Iris pigment epithelial cell (primary cell): ENCODE measurements at regions not wholly inside any gene's neighbourhood (a gene's known extent, or its start where the extent isn't known, plus 50 kb on each side); places are given as distances from the start of the nearest gene placed in this dataset.
A peak's percentile ranks its signal among the peaks of the same experiment; 100 is the strongest.

Experiments used
- DNase-seq: peaks from one replicate; pipeline ENCODE4 v3.0.0-alpha.2; 2011; ENCODE audit warnings: low read depth

DNA sequence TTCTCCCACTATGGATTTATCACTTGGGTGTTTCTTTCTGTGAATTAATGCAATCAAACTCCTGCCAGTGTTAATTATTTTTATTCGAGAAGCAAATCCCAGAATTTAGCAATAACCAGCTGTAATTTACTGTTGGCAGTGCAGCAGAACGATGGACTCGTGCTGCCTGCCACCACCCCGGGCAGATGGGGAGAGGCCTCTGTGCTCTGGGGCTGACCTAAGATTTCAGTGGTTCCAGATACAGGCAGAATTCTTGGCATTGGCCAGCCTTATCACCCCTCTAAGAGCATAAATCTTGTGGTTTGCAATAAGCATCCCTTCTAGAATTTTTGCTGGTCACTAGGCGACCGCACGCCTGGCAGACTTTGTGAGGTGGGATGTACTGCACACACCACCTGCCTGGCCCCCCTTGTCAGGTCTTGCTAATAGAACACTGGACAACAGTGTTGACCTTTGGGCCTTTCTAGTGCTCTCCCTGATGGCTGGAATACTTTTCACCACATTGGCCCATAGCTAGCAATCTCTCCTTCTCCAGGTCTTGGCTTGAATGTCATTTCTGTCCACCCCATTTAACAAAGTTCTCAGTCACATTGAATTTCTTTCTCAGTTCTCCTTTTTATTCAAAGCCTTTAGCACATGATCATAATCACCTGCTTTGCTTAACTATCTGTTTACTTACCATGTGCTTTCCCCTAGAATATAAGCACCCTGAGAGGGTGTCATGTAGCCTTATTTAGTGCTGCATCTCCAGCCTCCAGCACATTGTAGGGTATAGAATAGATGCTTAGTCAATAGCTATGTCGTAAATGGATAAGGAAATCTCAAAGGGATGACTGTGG, 122.1 kb upstream of the DYNLRB2 start:
- no peak for DNase-seq

DNA sequence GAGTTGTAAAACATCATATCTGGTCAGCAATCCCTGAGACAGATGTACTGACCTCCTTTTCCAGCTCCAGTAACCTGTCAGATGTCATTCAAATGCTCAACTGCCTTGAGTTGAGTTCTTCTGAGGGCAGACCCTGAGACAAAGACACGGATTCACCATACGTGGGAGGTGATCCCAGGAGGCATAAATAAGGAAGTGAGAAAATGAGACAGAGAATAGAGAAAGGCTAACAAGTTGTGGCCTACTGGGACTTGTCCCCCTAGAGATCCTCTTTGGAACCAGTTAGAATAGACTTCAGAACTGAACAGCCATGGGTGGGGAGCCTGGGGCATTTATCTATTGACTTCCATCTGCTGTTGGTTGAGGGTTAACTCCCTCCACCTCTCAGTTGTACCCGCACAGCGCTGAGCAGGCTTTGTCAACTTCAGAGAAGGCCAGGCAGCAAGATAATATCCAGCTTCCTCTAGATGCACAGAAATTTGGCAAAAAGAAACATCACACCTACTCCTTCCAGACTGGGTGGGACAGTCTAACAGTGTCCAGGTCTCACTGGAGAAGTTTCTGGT, 123.0 kb upstream of the DYNLRB2 start:
- DNase-seq = no peak

DNA sequence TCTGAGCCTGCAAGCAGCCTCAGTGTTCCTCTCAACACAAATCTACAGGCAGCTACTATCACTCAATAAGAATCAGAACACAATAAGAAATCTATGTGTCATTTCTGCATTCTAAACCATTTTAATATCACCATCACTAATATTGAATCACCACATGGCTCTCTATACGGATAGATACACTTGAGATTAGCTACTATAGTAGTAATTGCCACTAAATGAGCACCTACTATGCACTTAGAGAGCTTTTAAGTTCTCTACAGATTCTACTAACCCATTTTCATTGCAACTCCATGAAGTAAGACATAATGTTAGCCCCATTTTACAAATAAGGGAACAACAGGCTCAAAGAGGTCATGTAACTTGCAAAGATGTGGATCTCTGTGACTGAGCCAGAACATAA, 132.8 kb upstream of the DYNLRB2 start:
- no peak for DNase-seq

DNA sequence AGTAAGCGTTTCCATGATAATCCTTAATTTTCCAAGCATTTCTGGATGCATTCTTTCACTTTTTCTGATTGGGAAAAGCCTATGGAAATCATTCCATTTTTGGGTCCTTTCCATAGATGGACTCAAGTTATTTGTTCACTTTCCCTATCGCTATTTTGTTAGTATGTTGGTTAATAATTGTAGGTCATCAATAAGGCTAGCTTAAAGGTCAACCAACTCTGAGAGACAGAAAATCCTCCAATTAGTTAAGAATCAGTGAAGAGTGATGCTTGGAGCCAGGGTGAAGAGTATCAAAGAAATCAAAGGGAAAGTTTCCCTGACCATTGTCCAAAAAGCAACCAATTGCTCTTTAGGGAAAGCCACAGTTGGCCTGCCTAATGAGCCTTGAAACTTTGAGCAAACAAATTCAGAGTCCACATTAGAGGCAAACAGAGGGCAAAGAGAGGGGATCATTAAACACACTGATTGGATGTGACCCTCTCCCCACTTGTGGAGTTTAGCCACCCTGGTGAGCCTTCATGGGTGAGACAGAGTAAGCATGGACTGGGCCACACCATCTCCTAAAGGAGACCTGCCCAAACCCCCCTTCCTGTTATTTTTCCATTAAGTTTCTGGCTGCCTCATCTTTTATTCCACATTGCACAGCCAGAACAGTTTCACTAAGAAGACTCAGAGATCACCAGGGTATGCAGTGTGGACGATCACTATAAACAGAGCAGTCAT, 133.4 kb upstream of the DYNLRB2 start:
- no peak for DNase-seq

DNA sequence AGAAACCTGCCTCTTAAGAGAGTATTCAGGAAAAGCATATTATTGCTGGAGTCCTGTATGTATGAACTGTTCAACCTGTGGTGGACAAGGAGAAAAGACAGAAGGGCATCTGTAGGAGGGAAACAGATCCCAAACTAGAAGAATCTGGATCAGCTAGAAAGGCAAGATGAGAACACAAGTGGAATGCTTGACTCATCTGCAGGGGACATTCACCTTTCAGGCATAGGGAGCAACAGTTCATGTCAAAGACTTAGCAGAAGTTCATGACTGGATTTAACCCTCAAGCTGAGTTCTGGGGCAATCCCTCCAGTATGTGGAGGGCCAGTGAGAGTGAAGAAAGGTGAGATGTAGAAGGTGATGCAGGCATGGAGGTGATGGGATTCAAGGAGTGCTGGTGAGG, 135.9 kb upstream of the DYNLRB2 start:
- no peak for DNase-seq

DNA sequence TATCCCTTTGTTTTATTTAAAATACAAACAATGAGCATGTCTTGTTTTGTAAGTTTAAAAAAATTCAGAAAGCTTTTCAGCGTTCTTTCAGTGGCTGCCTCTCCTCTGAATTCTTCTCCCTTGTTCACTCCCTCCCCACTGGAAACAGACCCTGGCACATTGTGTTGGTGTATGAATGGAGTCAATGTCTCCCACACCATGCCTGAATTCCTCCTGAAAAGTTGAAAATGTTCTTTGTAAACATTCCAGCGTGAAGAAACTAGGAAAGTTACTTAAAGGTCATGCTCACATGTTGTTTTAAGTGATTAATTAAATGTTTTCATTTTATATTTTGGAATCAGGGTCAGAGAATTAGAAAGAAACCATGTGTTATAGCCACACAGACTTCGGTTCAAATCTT, 136.9 kb upstream of the DYNLRB2 start:
- no peak for DNase-seq

DNA sequence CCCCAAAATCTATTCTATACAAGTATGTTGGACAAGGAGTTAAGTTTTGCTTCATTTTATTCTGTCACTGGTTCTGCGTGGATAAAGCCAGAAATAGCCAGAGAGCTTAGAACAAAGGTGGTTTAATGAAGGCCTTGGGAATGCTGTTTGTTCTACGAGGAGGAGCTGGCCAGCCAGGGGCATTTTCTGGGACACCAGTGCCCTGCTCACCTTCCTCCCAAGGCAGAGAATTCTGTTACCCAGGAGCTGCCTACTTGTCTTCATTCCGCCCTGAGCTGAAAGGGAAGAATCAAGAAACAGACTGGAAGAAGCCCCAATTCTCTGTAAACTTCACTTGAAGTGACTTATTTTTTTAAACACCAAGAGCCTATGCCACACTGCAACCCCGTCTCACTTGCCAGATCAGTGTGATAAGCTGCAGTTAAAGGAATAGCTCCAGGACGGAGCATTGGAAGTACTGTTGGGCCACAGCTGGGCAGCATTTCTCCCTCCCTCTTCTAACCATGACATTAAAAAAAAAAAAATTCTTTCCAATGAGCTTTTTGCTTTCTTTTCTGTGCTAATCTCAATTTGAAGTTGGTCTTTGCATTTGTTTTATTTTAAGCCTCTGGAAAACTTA, 149.8 kb upstream of the DYNLRB2 start:
- no peak for DNase-seq

DNA sequence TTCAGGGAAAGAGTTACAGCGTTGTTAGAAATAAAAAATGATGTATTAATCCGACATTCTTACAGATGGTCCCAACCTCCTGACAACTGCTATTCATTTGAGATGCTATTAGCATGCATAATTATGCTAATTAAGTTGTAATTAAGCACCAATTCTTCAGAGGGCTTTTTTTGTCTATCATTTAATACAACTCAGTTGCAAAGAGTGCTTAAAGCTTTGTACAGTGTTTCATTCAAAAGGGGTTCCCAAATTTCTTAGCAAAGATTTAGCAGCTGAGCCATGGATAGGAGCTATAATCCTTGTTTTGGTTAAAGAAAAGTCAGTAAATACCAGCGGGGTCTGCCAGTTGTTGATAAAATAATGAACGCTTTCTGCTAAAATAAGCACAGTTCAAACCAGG, 150.7 kb upstream of the DYNLRB2 start:
- no peak for DNase-seq

DNA sequence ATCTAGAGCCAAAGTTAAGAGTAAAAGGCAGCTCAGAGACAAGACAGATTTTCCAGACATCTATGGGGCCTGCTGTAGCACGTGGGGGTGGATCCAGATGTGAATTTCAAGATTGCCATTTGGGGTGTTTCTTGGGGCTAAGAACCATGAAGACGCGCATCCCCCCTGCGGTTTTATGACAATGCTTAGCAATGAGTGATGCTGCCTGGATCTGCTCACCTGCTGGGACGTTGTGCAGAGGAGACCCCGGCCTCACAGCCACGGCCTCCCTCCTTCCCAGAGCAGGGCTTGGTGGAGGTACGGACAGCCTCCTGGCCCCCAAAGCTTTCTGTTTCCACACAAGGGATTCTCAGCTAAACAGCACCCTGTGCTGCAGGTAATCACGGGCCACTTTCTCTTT, 151.5 kb upstream of the DYNLRB2 start:
- no peak for DNase-seq

DNA sequence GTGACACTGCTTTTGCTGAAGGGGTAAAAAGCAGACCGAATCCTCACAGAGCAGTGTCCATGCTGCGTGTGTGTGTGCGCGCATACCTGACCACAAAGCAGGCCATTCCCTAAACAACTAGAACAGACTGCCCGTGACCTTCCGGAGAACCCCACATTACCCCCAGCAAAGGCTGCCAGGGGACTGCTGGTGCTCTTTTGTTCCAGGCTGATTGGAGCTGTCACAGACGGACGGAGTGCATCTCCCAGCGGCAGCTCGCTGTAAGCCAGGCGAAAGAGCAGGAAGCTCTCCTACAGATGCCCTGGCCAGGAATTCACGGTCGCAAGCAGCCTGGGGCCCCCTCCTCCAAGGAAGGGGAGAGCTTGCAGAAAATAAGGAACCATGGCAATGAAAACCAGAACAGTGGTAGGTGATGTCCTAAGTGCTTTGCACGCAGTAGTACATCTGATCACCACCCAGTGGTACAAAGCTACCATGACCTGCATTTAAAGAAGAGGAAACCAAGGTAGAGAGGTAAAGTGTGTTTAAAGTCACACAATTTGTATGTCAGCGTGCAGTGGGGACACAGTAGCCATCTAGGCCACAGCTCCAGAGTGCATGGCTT, 153.4 kb upstream of the DYNLRB2 start:
- no peak for DNase-seq

DNA sequence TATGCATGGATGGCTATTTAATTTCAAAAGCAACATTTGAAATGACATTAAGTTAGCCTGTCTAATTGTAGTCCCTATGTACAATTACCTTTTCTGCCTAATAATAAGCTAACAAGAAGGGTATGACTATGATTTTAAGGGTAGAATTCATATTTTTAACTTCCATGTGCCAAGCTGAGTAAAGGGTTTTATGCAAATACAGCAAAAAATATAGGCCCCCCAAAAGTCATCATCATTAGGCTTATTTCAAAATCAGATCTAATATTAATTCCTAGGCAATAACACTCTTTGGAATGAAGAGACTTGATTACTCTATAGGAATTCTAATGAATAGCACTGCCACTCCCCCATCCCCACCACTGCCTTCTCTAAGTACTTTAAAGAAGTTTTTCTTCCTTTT, 155.9 kb upstream of the DYNLRB2 start:
- no peak for DNase-seq

DNA sequence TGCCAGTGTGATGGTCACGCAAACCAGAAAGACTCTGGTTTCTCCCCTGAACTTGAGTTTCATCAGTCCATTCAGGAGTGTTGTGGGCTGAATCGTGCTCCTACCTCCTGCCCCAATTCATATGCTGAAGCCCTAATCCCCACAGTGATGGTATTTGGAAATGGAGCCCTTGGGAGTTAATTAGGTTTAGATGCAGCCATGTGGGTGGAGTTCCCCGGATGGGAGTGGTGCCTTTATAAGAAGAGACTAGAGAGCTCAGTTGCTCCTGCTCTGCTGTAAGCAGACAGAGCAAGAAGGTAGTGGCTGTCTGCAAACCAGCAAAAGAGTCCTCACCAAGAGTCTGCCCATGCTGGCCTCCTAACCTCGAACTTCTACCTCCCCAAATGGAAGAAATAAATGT, 160.3 kb upstream of the DYNLRB2 start:
- DNase-seq = no peak

DNA sequence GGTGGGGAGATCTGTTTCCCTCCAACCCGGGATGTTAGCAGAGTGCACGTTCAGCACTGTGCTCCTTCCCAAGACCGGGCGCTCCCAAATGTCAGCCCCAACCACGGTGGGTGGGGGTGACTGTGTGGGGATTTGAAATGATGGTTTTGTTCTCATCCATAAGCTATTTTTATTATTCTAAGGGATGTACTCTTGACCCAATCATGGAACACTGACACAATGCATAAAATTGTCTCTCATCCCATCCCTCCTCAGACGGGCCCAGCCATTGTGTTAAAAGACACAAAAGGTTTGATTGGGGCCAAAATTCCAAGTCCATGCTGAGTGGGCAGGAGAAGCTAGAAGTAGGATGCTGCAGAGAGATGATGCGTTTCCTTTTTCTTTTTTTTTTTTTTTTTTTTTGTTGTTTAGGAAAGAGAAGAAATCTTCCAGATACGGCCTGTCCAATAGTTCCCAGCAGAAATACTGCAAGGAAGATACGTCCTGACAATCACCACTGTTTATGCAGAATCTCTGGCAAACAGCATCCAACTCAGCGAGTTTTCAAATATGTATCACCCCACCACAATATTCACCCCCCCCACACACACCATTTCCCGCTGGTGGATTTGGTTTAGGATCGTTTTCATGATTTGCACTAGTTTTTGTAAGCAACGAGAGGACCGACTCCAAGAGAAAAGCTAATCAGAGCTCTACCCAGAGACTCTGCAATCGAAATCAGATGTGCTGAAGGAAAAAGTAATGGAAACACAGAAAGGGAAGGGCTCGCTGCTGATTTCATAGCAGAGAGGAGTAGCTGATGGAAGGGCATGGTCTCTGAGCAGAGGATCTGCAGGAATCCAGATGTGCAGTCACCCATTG, 163.5 kb upstream of the DYNLRB2 start:
- no peak for DNase-seq

DNA sequence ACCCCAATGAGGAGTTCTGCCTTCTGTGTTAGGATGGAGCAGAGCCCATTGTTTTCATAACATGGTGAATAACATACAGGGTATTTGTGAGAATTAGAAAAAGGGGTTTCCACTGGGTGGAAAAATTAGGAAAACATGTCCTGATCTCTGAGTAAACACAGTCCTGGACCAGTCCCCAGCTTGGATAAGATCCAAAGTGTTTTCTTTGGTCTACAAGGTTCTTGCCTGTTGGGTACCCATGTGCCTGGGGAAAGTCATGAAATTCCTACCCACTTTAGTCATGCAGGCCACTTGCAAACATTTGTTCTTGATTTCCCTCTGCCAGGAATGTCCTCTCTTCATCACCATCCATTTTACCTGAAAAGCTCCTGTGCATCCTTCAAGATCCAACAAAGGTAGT, 164.8 kb upstream of the DYNLRB2 start:
- DNase-seq = no peak

DNA sequence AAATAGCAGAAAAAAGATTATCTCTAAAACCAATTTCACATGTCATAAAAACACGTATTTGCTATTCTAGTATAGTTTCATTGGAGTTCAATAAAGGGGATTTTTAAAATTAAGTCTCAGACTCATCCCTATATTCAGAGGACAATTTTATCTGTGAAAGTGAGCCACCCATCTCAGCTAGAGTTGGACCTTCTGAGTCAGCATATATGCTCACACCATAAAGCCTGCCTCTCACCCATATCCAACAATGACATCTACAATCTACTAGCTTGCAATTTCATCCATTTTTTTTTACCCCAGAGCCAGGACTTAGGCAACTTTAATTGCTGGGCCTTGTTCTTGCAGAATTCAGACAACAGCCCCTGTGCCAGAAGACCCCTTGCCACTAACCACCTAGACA, 165.3 kb upstream of the DYNLRB2 start:
- DNase-seq = no peak

DNA sequence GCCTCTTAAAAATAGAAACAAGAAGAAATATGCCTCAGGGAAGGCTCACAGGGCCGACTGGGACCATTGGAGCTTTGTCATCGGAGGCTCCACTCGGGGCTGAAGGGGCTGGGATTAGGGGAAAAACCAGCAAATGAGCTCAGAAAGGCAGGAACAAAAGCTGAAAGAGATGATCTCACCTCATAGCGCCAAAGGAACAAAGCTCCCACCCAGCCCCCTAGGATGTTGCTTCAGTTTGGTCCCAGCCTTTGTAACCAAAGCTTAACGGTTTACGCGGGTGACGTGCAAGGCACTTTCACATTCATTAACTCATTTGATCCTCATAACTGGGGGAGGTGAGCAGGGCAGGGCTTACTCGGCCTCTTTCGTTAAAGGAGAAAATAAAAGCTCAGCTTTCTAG, 168.5 kb upstream of the DYNLRB2 start:
- DNase-seq = no peak

DNA sequence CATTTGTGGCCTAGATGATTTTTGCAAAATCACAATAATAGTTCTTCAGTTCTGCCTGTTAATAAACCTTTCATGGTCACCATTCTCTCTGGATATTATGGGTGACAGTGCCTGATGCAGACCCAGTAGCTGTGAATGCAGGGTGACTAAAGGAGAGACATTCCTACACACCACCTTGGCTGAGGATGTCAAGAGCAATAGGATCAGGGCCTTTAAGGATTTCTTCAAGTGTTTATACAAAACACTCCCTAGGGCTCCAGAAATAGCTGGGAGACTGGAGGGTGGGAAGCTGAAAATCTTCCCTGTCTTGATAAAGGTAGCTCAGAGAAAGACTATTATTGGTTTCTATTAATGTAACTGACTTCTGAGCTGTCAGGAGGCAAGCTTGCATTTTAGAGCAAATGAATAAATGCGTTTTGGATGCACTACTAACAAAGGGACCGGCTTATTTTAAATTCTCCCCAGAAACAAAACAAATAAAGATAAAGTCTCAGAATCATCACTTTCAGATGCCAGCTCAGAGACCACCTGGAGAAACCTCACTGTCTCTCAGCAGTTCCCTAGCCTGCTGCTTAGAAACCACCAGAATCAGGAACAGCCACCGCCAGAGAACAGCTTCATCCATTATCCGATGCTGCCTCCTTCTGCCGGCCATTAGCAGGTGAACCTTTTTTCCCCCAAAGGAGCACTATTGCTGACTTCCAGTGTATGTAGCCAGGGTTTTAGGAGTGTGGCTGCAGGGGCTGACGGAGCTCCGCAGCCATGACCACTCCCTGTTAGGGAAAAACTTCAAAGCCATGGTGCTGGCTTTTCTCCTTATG, 171.4 kb upstream of the DYNLRB2 start:
- DNase-seq = peak; percentile 50

DNA sequence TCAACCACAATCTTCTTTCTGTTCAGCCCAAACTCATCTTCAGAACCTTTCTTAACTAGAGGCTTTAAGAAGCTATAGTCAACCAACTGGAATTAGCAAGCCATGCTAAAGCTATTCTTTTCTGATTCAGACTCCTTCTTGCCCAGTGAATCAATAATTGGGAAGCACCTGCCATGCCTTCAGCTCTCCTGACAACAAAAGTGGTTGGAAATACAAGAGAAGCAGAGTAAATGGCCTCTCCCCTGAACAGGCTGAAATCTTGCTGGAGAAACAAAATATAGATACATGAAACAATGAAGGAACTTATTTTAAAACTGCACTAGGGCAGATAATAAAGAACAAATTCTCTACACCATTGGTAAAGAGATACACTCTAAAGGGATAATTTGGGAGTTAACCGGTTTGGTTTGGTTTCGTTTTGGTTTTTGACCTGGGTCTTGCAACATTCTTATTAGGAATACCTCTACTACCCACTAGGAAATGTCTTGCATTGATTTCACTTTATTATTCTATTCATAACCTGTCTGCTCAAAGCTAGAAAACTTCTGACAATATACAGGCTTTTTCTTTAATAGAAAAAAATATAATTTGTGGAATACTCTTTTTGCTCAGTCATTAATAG, 173.6 kb upstream of the DYNLRB2 start:
- DNase-seq = no peak

DNA sequence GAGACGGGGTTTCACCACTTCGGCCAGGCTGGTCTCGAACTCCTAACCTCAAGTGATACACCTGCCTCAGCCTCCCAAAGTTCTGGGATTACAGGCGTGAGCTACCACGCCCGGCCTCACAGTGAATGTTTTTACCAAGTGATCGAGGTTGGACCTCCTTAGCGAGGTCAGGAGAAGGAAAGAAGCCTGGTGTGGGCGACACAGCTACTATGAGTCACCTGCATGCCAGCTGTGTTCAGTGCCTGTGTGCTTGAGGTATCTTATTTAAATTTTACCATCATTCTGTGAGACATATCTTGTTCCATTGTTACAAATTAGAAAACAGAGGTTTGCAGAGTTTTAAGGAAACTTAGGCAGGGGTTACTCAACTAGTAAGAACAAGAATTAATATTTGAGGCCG, 174.8 kb upstream of the DYNLRB2 start:
- no peak for DNase-seq

DNA sequence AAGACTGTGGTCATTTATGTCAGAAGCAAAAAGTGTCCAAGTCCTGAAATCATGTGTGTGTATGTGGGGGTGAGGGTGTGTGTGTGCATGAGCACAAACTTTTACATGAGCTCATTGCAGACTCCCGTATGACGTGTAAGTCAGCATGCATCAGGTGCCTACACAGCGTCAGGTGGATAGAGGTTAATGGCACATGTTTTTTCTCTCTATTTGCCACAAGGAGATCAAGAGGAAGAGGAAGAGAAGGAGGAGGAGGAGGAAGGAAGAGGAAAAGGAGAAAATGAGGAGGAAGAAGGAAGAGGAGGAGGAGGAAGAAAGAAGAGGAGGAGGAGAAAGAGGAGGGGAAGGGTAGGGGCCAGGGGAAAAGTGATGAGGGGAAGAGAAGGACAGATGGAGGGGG, 178.0 kb upstream of the DYNLRB2 start:
- no peak for DNase-seq
